AG09309 (cell line): ENCODE measurements at regions not wholly inside any gene's neighbourhood (a gene's known extent, or its start where the extent isn't known, plus 50 kb on each side); places are given as distances from the start of the nearest gene placed in this dataset.

Experiments used
- DNase-seq: peaks from one replicate; pipeline ENCODE4 v3.0.0-alpha.2; 2010; ENCODE audit warnings: low read depth
- H3K4me3 ChIP-seq: 2 replicates; pipeline ENCODE4 v1.5.1; 2011; ENCODE audit warnings: mild to moderate bottlenecking, low read depth, low read length, moderate library complexity; ENCODE audit not compliant: control insufficient read depth
- CTCF ChIP-seq: IDR thresholded peaks from 2 replicates; pipeline ENCODE4 v1.5.1; 2011; ENCODE audit warnings: mild to moderate bottlenecking, low read depth, low read length, inconsistent platforms; ENCODE audit not compliant: insufficient read depth, control insufficient read depth; ENCODE audit errors: missing control alignments

- no peak for DNase-seq
- TF ChIP-seq CTCF = no peak
- H3K4me3 ChIP-seq = no peak overlapping the region
Observed at GRCh38 chr16:13291591-13292333, 390.4 kb downstream of the SHISA9 start.

GRCh38 chr16:13296206-13296605 lies 394.8 kb downstream of the SHISA9 start:
- TF ChIP-seq CTCF = no peak
- DNase-seq = no peak
- H3K4me3 ChIP-seq = no peak overlapping the region

- no peak overlapping the region for H3K4me3 ChIP-seq
- no peak for TF ChIP-seq CTCF
- no peak for DNase-seq
Observed at GRCh38 chr16:13298666-13299065, 397.3 kb downstream of the SHISA9 start.

GRCh38 chr16:13300066-13300840 lies 398.9 kb downstream of the SHISA9 start:
- no peak overlapping the region for H3K4me3 ChIP-seq
- no peak for DNase-seq

GRCh38 chr16:13305019-13305755 lies 403.8 kb downstream of the SHISA9 start:
- no peak overlapping the region for H3K4me3 ChIP-seq
- no peak for DNase-seq
- no peak for TF ChIP-seq CTCF

More at GRCh38 chr16:13300066-13300840, 398.9 kb downstream of the SHISA9 start:
- TF ChIP-seq CTCF = no peak

GRCh38 chr16:13306161-13306995 lies 405.0 kb downstream of the SHISA9 start:
- TF ChIP-seq CTCF = no peak
- no peak overlapping the region for H3K4me3 ChIP-seq
- no peak for DNase-seq
